NCI-H82 treated with DMSO at 0.1 percent for 48 hours (cell line): ENCODE measurements at regions not wholly inside any gene's neighbourhood (a gene's known extent, or its start where the extent isn't known, plus 50 kb on each side); places are given as distances from the start of the nearest gene placed in this dataset.

ENCODE experiments used
- DNase-seq: peaks from one replicate; lab custom pipeline; 2025; ENCODE audit not compliant: unreplicated experiment; lab: John Stamatoyannopoulos, UW

DNA sequence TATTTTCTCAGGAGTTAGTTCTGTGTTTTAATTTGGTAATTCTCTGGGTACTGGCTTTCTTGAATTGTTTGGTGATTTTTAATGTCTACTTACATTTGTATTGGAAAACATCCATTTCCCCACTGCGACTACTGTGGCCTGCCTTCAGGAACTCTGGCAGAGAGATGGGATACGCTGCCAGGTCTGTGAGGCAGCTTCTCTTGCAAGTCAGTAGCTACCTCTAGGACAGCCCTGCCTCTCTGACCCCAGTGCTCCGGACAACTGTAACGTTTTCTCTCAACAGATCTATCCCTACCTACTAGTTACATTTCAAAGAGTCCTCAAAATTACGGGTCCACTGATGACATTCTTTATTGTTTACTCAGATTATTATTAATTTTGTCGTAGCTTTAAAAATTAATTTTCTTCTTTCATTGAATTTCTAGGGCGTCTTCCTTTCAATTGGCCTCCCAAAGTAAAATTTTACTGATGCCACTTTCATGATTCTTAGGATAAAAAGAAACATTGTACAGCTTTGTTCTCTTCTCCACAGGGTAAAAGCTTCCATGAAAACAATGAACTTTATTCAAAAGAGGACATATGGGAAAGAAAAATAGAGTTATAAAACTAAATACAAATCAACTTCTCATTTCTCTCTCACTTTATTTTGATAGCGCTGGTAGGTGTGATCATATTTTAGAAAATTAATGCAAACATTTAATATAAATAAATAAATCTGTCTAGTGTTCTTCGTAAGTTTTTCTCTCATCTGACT lies 123.2 kb upstream of the GOLGA8J start:
- no peak for DNase-seq

- no peak for DNase-seq
These were observed 130.0 kb upstream of the TJP1 start for GRCh38 chr15:29952225-29952624.

DNA sequence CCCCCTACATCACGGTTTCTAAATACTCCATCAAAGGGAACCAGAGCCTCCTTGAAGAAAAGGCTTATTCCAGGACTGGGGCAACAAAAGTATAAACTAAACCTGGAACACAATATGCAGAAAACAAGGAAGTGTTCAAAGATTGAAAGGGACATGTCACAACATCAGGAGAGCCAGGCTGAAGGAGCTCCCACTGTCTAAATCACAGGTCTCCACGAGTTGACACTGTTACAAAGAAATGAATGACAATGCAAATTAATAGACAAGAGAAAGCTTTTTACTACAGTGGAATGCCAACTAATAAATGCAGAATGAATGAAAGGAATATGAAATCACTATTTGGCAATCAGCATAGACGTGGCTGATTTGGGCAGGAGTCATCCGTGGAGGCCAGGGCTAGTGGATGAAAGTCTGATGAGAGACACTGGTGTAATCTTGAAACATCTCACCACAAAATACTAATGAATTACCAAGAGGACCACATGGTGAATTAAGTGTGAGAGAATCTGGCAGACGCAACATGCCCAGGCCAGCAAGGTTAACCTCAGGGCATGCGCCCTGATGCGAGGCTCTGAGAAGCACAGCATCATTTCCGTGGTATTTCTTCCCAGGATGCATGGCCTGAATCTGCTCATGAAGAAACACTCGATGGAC lies 123.8 kb upstream of the TJP1 start:
- no peak for DNase-seq

- DNase-seq = no peak
These were observed 122.7 kb upstream of the TJP1 start for GRCh38 chr15:29944925-29945324.

- DNase-seq = no peak
These were observed 120.3 kb upstream of the TJP1 start for GRCh38 chr15:29942548-29942947.

DNA sequence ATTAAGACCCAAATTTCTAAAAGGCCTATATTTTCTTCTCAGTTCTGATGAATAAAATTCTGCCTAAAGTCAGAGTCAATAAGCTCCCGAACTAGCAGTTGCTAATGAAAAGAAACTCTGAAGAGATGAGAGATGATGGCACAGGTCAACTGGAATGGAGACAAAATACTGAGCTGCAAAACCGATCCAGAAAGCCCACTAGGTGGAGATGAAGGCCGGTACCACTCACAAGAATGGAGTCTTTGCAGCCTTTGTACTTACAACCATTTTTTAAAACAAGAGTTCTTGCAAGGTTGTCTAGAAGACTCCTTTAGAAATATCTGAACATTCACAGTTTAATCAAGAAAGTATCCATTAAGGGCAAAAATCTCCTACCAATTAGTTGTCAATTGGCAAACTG lies 119.9 kb upstream of the TJP1 start:
- no peak for DNase-seq

- DNase-seq = no peak
These were observed 117.1 kb upstream of the TJP1 start for GRCh38 chr15:29939404-29939803.

DNA sequence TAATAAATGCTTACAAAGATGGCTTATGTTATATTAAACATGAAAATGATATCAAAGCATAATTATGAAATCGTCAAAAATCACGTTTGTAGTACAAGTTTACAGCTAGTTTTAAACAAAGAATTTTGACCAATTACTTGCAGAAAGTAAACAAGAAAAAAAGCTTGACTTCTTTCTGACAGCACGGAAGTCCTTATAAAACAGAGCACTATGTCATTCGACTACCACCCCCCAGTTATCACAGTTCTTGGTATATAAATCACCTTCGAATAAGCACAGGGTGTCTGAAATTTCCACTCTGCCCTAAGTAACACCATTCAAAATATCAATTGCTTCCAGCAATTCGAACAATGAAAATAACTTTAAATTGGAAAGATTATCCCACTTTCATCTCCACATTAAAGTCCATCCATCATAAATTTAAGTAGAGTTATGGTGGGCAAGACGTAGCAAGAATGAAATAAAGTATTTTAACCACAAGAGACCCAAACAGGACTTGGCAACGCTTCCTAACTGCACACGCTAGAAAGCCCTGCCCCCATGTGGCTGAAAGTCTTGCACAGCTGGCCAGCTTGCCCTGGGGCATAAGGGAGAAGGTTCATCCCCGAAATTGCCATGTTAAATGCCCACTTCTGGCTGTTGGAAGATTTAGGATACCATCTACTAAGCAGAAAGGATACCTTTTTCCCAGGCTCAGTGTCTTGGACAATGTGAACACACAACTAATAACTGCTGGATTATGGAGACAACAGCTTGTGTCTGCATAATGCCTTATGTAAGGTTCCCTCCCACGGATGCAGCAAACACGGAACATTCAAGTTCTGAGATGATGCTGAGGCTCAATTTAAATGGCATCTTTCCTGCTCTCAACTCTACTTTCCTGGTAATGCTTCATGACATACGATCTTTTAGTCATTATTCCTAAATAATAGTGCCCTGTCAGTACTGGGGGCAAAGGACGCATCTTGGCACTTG lies 116.4 kb upstream of the TJP1 start:
- DNase-seq = no peak

DNA sequence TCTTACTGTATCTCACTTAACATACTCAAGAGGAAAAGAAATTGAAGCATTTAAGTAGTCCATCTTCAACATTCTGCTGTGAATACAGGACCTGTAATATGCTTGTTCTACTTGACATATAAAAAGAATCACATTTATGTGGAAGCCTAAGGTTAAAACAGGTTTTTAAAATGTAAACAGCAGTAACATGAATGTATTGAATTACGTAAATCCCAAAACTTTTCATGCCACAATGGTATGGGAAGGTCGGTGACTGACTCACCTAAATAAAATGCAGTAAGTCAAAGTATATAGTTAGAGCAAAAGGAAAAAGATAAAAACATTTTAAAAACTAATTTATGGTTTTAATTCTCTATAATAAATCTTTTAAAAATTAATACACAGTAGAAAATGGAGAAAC lies 115.7 kb upstream of the TJP1 start:
- DNase-seq = no peak

- DNase-seq = no peak
These were observed 114.2 kb upstream of the TJP1 start for GRCh38 chr15:29936353-29937049.

GRCh38 chr15:29935296-29936004 lies 113.2 kb upstream of the TJP1 start:
- no peak for DNase-seq

DNA sequence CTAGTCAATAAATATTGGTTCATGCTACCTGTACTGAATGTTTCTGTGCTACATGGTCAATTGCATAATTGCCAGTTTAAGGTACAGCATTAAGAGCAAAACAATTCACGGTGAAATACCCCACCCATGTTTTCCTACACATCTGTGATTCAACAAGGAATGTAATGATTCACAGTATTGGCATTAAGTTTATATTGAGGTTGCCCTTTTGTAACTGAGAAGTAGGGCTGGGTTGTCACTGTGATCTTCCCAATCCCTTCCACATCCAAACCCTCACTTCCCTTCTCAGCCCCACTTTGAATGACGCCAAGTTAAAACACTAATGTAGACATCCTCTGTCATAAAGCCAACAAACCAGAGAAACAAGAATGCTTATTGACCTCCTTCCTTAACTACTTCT lies 112.0 kb upstream of the TJP1 start:
- DNase-seq = no peak

DNA sequence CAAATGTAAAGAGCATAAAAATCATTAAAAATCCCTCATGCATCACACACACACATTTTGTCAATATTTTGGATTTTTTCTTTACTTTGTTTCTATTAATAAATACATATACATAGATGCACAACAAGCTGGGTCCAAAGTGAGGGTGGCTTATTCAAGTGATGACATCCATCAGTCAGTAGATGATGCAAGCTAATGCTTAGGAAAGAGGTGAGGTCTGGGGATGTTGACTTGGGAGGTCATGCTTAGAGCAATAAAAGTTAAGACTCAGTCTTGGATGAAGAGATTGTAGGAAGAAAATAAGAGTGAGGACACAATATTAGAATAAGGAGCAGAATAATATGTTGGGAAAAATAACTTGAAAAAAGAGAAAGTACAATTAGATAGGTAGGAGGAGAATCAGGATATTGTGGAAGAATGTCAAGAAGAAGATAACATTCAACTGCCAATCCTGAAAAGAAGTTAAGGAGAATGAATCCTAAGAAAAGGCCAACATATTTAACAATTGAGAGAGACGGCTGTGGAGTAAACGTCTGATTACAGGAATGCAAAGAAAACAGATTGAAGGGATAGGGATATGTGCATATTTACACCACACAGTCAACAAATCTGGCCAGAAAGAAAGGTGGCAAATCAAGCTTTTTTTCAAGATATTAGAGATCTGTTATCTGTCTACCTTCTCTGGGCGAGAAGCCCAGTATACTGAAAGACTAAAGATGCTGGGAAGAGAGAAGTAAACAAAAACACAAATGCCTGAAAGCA lies 111.0 kb upstream of the TJP1 start:
- no peak for DNase-seq

- DNase-seq = no peak
These were observed 103.8 kb upstream of the TJP1 start for GRCh38 chr15:29926083-29926388.

DNA sequence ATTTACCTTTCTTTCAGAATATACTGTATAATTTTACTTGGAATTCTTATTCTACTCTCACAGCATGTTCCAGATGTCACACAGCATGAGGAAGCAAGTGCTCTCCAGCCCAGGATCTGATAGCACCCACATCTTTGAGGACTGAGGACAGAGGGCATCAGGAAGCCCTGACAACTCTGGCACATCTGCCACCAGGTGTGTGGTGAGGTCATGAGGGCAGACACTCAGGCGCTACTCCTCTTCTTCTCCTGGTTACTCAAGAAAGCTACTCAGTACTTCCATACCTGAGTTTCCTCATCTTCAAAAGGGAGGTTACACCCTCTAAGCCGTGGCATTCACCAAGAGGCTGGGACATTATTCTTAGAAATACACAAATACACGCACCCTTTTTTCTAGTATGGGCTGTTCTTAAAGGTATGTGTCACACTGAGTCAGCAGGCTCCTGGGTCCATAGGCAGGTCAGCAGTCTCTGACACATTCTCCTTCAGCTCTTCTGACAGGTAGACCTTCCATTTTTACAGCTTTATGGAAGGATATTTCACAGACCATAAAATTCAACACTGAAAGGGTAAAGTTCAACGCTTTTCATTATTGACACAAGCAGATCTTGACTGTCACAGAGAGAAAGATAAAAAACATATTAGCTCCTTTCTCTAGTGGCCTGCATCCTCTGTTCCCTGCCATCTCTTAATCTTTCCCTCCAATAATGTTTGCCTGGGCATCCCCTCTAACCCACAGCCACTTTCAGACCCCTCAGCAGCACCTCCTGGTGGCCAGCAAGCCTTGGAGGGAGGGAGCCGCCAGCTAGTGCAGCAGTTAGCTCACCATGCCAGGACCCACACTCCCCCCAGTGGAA lies 103.2 kb upstream of the TJP1 start:
- DNase-seq = peak; percentile 29

GRCh38 chr15:29924750-29925149 lies 102.5 kb upstream of the TJP1 start:
- no peak for DNase-seq

- DNase-seq = no peak
These were observed 99.9 kb upstream of the TJP1 start for GRCh38 chr15:29922191-29922590.

- DNase-seq = no peak
These were observed 98.9 kb upstream of the TJP1 start for GRCh38 chr15:29921130-29921601.

GRCh38 chr15:29920515-29920914 lies 98.2 kb upstream of the TJP1 start:
- no peak for DNase-seq
